ENCODE measurements at regions not wholly inside any gene's neighbourhood (a gene's known extent, or its start where the extent isn't known, plus 50 kb on each side); places are given as distances from the start of the nearest gene placed in this dataset.

DNA sequence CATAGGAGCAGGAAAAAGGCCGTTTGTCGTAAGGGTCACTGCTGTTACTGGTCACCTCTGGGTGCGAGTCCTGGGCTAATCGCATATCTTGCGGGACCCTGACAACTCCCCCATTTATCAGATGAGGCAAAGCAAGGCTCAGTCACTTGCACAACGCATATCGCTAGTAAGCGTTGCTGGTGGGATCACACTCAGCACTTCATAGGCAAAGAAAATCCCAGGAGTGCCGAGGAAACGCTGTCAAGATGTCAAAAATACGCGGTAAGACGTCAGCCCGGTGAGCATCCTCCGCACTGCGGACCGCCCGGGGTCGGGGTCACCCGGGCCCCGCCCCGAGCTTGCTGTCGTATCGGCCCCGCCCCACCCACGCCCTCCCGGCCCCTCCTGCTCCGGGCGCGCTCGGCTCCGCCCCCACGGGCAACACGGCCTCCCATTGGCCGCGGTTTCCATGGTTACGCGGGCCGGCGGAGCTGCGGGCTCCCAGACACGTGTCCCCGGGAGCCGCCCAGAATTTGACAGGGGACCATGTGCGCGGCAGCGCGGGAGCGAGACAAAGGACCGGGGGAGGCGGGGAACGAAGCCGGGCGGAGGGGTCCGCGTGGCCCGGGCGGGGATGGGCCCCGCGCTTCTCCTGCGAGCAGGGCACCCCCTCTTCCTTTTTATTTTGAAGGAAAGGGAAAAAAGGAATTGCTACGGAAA, 80.2 kb upstream of the IER5L start:
- intact Hi-C loops (cut with DNase I; ENCODE audit: low total_unique reads), result no loop called here
- H3K4me3 ChIP-seq (ENCODE audit: low read depth, poor library complexity, severe bottlenecking), result no peak overlapping the region
- peak; percentile 70 to 96 for DNase-seq (ENCODE audit: low spot score in 2 of 2)
- 8 to 37% methylated on average over 11 to 58 of the region's 62 CpGs for WGBS, 2 donors
- no peak for TF ChIP-seq POLR2A (IDR thresholded peaks at IDR 0.05)
- TF ChIP-seq, protein P1, sequence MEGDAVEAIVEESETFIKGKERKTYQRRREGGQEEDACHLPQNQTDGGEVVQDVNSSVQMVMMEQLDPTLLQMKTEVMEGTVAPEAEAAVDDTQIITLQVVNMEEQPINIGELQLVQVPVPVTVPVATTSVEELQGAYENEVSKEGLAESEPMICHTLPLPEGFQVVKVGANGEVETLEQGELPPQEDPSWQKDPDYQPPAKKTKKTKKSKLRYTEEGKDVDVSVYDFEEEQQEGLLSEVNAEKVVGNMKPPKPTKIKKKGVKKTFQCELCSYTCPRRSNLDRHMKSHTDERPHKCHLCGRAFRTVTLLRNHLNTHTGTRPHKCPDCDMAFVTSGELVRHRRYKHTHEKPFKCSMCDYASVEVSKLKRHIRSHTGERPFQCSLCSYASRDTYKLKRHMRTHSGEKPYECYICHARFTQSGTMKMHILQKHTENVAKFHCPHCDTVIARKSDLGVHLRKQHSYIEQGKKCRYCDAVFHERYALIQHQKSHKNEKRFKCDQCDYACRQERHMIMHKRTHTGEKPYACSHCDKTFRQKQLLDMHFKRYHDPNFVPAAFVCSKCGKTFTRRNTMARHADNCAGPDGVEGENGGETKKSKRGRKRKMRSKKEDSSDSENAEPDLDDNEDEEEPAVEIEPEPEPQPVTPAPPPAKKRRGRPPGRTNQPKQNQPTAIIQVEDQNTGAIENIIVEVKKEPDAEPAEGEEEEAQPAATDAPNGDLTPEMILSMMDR (IDR thresholded peaks at IDR 0.05), result no peak

DNA sequence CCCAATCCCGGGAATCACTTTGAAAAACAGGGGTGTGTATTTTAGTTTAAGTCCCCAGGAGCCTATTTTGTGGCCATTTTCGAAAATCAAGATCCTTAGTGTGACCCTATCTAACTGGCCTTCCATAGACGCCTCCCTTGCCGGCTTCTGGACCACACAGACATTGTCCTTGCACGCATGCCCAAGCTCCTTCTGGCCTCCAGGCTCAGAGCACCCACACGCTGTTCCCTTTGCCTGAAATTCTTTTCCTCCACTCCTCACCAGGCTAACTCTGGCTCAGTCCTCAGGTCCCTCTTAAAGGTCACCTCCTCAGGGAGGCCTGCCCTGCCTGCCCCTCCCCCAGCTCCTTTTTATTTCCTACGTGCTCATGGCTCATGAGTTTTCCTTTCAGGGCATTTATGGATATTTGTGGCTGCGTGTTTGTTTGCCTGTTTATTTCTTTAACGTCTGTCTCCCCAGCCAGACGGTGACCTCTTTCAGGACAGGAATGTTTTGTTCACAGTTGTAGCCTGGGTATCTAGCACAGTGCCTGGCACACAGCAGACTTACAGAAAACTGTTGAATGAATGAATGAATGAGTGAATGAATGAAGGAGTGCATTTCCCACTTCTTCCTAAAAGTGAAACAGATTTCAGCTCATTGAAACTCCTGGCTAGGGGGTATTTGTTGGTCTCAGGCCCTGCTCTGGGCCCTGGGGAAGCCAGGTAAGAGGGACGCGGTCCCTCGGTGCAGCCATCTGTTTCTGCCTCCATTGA, 79.1 kb upstream of the IER5L start:
- no peak overlapping the region for H3K4me3 ChIP-seq (ENCODE audit: low read depth, poor library complexity, severe bottlenecking)
- intact Hi-C loops (cut with DNase I; ENCODE audit: low total_unique reads), result no loop called here
- no peak for TF ChIP-seq POLR2A (IDR thresholded peaks at IDR 0.05)
- TF ChIP-seq, protein P1 (IDR thresholded peaks at IDR 0.05), result no peak
- 86 to 89% methylated on average over 13 of the region's 13 CpGs for WGBS, 2 donors
- DNase-seq (ENCODE audit: low spot score in 2 of 2), result no peak

DNA sequence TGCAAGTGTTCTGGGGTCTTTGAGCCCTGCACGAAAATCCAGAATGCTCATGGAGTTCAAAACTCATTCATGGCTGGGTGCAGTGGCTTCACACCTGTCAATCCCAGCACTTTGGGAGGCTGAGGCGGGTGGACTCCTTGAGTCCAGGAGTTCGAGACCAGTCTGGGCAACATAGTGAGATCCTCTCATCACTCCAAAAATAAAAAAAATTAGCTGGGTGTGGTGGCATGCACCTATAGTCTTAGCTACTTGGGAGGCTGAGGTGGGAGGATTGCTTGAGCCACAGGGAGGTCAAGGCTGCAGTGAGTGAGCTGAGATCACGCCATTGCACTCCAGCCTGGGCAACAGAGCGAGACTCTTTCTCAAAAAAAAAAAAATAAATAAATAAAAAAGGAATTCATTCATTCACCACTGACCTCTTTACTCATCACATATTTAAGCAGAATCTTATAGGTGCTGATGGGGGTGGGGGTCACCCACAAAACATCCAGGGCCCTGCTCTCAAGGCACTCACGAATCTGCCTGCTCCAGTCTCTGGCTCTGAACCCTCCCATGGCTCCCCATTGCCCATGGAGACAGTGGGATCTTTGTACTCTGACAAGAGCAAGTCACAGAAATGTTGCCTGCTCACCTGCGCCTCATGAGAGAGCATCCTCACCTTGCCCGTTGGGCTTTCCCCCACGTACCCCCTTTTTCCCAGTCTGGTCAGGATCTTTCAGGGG, 76.7 kb upstream of the IER5L start:
- no peak for DNase-seq (ENCODE audit: low spot score in 2 of 2)
- 77 to 82% methylated on average over 9 of the region's 9 CpGs for WGBS, 2 donors
- intact Hi-C loops (cut with DNase I; ENCODE audit: low total_unique reads), result no loop called here
- no peak for TF ChIP-seq POLR2A (IDR thresholded peaks at IDR 0.05)
- TF ChIP-seq, protein P1 (IDR thresholded peaks at IDR 0.05), result no peak
- H3K4me3 ChIP-seq (ENCODE audit: low read depth, poor library complexity, severe bottlenecking), result no peak overlapping the region

DNA sequence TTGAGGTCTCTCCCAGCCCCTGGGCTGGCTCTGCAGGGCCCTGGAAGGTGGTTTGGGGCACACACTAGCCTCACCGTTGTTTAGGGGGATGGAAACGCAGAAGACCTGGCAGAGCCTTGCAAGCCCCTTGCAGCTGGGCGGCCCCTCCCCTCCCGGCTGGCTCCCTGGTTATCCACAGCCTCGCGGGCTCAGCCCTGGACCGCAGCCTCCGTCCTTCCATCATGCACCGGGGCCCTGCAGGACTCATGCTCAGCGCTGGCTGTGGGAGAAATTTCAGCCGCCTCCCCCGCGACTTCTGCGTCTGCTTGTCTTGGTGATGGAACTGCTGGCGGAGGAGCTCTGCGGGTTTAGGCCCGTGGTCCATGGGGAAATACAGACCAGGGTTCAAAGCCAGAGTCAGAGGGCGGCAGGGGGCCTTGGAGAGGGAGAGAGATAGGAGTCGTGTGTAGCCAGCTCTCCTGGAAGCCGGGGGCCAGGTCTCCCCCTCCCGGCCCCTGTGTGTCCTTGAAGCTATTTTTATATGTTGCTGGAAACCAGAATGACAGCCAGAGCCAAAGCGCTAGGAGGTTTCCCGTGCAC, 75.8 kb upstream of the IER5L start:
- 45 to 65% methylated on average over 19 to 23 of the region's 23 CpGs for WGBS, 2 donors
- no peak for DNase-seq (ENCODE audit: low spot score in 2 of 2)
- H3K4me3 ChIP-seq (ENCODE audit: low read depth, poor library complexity, severe bottlenecking), result no peak overlapping the region
- intact Hi-C loops (cut with DNase I; ENCODE audit: low total_unique reads), result no loop called here
- TF ChIP-seq POLR2A (IDR thresholded peaks at IDR 0.05), result no peak
- TF ChIP-seq, protein P1 (IDR thresholded peaks at IDR 0.05), result no peak

DNA sequence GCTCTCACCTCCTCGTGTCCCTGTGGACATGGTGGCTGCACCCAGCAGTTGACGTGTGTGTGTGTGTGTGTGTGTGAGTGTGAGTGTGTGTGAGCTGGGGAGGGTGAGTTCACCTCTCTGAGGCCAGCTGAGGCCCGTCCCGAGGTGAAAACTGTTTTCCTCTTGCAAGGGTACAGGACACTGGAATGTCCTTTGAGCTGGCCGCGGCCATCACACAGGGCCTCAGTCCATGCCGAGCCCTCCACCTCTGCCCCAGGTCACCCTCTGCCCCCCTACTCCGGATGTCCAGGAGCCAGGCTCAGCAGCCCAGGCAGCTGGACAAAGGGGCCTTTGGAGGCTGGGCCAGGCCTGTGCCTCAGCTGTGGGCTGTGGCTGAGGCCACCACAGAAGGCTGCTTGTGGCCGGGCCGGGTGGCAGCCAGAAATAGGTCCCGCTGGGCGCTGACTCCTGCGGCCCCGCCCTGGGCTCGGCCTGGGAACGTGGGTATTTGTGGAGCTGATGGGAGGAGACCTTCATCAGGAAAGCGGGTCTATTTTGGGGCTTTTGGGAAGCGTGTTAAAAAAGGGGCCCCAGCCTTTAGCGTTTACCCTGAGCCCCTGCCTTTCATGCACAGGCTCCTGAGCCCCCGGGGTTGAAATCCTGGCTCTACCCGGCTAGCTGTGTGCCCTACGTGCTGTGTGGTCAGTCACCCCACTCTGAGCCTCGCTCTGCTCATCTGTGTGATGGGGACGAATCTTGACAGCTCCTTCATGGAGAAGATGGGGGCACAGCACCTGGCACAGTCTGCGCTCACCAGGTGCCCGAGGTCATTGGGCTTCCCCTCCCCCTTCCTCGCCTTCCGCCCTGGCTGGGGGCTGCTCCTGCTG, 75.1 kb upstream of the IER5L start:
- WGBS, 2 donors, result 67 to 75% methylated on average over 22 to 27 of the region's 28 CpGs
- intact Hi-C loops (cut with DNase I; ENCODE audit: low total_unique reads), result no loop called here
- TF ChIP-seq, protein P1 (IDR thresholded peaks at IDR 0.05), result no peak
- TF ChIP-seq POLR2A (IDR thresholded peaks at IDR 0.05), result no peak
- H3K4me3 ChIP-seq (ENCODE audit: low read depth, poor library complexity, severe bottlenecking), result no peak overlapping the region
- no peak for DNase-seq (ENCODE audit: low spot score in 2 of 2)
